ENCODE measurements at regions not wholly inside any gene's neighbourhood (a gene's known extent, or its start where the extent isn't known, plus 50 kb on each side); places are given as distances from the start of the nearest gene placed in this dataset.
"Not testable (repeated sequence)": the region's sequence is repeated elsewhere in the genome, so short reads cannot be mapped to it uniquely, and the experiment has no call there.

- DNase-seq, result no peak
These were observed 228.5 kb upstream of the RASGEF1B start for GRCh38 chr4:81700189-81700588.

GRCh38 chr4:81698538-81699296 lies 227.0 kb upstream of the RASGEF1B start:
- DNase-seq, result no peak

GRCh38 chr4:81694176-81694913 lies 222.6 kb upstream of the RASGEF1B start:
- DNase-seq, result no peak

GRCh38 chr4:81690871-81691270 lies 219.2 kb upstream of the RASGEF1B start:
- no peak for DNase-seq

DNA sequence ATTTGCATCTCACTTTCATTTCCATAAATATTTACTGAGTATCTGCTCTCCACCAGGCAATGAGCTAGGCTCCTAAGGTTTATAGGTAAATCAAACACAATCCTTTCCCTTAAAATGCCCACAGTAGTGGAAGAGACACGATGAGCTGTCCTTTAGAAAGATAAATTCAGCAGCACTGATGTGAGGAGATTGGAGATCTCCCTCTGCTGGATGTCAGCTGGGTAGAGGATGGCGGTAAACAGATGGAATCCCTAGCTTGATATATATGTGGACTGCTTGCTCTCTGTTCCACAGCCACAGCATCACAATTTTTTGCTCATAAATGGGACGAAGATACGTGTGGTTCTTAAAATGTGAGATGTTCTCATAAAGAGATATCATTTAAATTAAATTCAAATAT lies 216.4 kb upstream of the RASGEF1B start:
- no peak for DNase-seq

- DNase-seq, result no peak
These were observed 215.8 kb upstream of the RASGEF1B start for GRCh38 chr4:81687471-81687870.

GRCh38 chr4:81685104-81685503 lies 213.4 kb upstream of the RASGEF1B start:
- no peak for DNase-seq

GRCh38 chr4:81684352-81684751 lies 212.6 kb upstream of the RASGEF1B start:
- no peak for DNase-seq

- DNase-seq, result no peak
These were observed 210.8 kb upstream of the RASGEF1B start for GRCh38 chr4:81682492-81682891.

DNA sequence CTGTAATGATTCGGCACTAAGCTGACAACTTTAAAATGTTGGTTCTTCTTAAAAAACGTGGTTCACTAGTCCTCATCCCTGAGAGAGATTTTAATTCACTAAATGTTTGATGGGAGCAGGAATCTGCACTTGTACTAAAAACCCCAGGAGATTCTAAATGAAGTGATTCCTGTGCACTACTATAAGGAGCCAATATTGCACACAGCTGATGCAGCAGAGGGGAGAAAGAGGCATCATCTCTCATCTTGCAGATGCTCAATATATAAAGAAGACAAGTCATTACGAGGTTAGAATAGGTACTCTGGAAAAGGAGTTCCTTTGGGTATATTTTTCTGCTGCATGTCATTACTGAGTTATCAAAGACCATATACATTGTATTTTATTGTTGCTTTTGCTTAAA lies 207.6 kb upstream of the RASGEF1B start:
- DNase-seq, result no peak

DNA sequence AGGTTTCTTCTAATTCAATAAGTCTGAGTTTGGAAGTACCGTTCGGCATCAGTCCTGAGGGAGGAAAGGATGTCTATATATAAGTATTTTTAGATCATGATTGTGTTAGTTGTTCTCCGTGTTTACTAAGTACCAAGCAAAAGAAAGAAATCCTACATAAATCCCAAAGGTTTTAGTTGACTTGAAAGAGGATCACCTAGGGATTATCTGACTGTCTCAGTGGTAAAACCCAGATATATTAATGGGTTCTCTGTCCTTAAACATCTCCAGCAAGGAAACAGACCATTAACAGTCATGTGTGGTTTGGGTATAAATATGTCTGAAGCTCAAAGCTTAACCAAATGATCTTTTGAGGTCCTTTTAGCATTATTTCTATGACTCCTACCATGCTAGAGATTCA lies 207.1 kb upstream of the RASGEF1B start:
- DNase-seq, result no peak

DNA sequence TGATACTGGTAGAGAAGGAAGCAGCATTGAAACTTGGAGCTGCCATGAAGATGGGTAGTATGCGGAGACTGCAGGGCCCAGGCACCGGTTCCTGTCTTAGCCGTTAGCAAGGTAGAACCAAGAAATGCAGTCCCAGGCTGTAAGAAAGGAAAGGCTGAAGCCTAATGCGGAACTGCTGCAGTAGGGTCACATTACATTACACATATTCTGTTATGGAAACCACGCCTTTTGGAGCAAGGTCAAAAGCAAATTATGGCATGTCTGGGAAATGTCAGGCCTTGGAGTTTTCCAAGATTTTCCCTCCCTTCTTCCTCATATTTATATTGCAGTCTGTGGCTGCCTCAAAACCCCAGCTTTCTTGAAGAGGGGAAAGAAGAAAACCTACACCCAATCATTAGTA lies 204.8 kb upstream of the RASGEF1B start:
- no peak for DNase-seq

- DNase-seq, result no peak
These were observed 204.2 kb upstream of the RASGEF1B start for GRCh38 chr4:81675791-81676393.

- DNase-seq, result no peak
These were observed 202.3 kb upstream of the RASGEF1B start for GRCh38 chr4:81673961-81674360.

GRCh38 chr4:81668328-81668727 lies 196.6 kb upstream of the RASGEF1B start:
- DNase-seq, result not testable (repeated sequence)

GRCh38 chr4:81667539-81667938 lies 195.8 kb upstream of the RASGEF1B start:
- no peak for DNase-seq

GRCh38 chr4:81666491-81666890 lies 194.8 kb upstream of the RASGEF1B start:
- no peak for DNase-seq

GRCh38 chr4:81665649-81666048 lies 193.9 kb upstream of the RASGEF1B start:
- DNase-seq, result no peak

GRCh38 chr4:81665045-81665444 lies 193.3 kb upstream of the RASGEF1B start:
- DNase-seq, result no peak

- no peak for DNase-seq
These were observed 192.4 kb upstream of the RASGEF1B start for GRCh38 chr4:81664079-81664478.

- DNase-seq, result no peak
These were observed 191.7 kb upstream of the RASGEF1B start for GRCh38 chr4:81663368-81663767.

DNA sequence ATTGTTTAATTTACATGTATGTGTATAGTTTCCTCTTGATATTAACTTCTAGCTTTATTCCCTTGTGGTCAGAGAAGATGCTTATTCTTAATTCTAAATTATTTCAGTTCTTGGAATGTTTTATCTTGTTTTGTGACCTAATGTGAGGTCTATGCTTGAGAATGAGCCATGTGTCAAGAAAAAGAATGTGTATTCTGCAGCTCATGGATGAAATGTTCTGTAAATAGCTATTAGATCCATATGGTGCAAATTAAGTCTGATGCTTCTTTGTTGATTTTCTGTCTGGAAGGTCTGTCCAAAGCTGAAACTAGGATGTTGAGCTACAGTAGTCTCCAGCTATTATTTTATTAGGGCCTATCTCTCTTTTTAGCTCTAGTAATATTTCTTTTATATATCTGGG lies 187.3 kb upstream of the RASGEF1B start:
- no peak for DNase-seq

- no peak for DNase-seq
These were observed 180.4 kb upstream of the RASGEF1B start for GRCh38 chr4:81652069-81652478.

DNA sequence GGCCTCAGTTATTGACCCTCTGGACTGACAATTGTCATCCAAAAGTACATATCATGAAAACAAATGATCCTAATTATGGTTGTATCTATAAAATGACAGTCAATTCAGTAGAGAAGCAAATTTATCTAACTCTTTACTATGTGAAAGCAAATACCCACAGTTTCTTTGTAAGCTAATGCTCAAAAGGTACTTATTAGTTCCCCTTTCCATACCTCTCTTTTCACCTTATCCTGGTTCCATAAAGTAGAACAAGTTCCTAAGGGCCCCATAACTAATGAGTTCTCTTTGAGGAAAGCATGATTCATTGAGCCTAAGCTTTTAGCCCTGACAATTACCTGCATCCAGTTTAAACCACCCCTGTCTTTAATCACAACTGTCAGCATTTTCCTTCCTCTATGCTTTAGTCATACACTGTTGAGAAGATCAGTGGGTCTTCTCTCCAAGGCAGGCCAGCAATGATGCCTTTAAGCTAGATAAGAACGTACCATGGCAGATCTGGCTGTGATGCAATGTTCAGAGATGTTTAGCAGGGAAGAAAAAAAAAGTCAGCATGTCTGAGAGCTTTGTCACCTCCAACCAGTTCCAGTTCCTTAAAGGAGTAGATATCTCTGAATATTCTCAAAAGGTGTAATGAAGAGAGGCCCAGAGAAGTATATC lies 179.7 kb upstream of the RASGEF1B start:
- DNase-seq, result no peak
